Suppressor macrophage (primary cell): ENCODE measurements at regions not wholly inside any gene's neighbourhood (a gene's known extent, or its start where the extent isn't known, plus 50 kb on each side); places are given as distances from the start of the nearest gene placed in this dataset.

ENCODE experiments used
- DNase-seq, 4 experiments: peaks; one replicate each; pipeline ENCODE4 v3.0.0-alpha.2; 2020 to 2022

DNA sequence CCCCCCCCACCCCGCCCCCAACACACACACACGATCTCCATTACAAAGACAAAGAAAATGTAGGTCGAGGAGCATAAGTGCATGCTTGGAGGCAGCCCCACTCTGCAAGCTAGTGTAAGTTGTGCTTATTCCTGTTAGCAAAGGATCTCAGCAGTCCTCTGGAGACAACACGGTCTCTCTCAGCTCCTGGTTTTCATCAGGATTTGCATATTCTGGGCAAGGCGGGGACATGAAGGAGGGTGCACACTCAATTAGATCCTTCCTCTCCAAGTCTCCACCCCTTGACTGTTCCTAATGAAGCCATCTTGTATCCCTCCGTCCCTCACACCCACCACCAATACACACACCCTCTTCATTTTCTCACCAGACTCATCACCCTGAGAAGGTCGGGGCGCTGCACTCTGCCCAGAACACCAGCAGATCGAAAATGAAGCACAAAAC is 63.8 kb downstream of the MRPL46 start:
- no peak for DNase-seq

DNA sequence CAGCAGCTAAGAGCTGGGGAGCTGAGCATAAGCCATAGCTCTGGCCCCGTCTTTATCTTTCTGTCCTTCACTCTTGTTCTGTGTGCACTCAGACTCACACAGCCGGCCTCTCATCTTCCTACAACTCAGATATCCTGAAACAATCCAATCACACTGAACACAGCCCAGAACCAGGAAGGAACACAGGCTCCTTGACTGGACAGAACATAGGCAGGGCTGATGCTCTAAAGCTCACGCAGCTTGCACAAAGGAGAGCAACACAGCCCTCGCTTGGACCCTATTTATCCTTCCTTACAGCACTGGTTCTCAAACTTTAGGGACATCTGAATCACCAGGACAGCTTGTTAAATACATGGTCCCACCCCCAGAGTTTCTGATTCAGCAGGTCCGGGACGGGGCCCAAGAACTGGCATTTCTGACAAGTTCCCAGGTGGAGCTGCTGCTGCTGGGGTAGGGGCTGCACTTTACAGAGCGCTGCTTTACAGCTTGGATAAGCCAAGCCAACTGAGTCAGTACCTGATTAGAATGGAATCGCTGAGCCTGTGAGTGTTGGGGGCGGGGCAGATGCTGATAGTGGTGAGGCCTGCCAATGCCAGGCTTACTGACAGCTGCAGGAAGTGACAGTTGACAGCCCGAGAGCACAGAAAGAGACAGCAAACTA is 65.1 kb downstream of the MRPL46 start:
- DNase-seq, result no peak

DNA sequence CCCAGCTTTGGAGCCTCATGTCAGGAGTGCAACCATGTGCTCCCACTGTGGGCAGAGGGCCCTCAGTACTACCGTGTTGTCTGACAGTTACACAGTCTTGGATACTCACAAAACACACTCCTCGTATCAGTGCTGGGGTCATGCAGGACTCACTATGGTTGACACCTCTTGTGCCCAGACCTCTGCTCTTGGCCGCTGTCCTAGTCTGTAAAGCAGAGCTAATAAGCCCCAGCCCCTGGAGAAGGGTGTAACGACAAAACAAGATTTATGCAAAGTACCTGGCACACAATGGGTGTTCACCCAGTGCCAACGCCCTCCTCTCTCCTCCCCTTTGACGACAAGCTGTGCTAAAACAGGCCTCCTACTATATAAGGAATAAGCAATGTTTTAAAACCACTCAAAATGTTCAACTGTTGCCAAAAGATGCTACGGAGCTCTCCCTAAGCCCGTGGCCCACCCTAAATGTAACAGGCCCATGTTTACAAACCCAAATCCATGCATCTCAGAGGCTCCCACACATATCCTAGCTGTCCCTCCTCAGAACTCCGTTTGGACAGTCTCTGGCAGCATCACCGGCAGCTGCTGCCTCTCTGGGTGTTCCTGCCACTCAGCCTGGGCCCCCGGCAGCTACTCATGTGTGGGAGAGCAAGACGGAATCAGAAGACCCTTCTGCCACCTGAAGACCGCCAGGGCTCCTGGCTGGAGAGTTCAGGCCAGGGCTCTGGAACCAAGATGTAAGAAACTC is 65.8 kb downstream of the MRPL46 start:
- DNase-seq, result no peak

DNA sequence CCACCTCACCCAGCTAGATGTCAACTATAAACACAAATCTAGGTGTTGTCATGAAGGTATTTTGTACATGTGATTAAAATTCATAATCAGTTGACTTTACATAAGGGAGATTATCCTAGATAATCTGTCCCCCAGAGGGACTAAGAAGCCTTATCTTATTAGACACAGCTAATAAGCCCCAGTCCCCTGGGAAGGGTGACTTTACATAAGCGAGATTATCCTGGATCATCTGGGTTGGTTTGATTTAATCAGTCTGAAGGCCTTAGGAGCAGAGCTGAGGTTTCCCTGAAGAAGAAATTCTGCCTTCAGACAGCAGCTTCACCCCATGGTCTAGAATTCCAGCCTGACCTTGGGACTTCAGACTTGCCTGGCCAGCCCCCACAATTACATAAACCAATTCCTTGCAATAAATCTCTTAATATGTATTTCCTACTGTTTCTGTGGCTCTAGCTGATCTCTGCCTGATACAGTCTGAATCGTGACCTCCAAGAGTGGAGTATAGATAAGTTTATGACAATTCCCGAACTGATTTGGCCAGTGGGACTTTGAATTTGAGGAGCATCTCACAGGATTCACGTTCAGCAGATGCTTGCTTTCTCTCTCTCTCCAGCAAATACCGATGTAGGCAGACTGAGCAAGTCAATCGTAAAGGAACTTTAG is 66.5 kb downstream of the MRPL46 start:
- DNase-seq, result no peak

DNA sequence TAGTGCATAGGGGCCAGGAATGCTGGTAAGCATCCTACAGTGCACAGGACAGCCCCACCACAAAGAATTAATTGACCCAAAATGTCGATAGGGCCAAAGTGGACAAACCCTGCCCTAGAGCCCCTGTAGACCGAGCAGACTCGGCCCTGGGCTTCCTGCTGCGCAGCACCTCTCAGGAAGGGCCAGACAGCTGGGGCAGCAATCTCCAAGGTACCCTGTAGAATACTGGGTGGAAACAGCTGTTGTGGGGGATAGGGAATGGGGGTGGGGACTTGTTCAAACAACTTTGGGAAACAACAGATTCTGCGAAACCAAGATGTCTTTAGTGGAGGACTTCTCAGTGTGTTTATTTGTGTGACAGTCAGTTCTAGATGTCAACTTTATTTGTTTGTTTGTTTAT is 67.1 kb downstream of the MRPL46 start:
- no peak for DNase-seq

DNA sequence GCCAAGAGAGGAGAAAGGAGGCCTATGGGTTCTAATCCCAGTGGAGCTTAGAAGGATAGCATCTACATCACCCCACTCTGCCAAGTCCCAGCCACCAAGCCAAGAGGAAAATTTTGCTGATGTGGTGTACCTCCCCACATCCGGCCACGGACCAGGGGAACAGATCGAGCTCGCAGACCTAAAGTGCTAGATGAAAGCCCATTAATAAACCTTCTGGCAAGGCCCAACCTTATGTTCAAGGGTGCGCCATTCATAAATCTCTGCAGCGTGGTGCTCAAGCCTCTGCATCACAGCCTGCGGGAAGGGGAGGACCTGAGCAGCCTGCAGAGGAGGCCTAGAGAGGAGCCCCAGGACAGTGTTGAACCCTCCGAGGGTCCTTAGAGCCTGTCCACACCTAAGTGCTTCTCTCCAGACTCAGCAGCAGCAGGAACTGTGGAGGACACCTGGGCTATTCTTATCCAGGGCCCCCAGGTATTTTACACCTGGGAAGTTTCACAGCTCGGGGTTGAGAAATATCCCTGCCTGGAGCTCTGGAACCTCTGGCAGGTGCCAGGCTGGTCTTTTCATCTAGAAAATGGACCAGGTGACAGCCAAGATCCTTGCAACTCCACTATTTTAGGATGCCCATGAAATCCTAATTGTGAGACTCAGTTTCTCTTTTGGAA is 68.0 kb downstream of the MRPL46 start:
- DNase-seq, result no peak

DNA sequence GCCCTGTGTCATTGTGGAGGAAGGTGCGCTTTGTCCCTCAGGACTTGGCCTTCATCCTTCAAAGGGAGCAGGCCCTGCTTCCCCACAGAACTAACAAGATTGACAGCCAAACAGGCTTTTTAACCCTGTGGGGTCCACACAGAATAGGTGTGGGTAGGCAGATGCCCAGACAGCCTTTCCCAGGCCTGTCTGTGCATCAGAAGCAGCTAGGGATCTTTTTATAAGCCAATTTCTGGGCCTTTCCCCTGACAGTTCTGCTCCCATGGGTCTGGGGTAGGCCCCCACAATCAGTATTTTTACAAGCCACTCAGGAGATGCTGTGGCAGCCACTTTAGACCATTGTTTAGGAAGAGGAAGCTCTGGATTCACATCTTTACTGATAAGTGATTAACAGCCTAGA is 69.2 kb downstream of the MRPL46 start:
- DNase-seq, result no peak

DNA sequence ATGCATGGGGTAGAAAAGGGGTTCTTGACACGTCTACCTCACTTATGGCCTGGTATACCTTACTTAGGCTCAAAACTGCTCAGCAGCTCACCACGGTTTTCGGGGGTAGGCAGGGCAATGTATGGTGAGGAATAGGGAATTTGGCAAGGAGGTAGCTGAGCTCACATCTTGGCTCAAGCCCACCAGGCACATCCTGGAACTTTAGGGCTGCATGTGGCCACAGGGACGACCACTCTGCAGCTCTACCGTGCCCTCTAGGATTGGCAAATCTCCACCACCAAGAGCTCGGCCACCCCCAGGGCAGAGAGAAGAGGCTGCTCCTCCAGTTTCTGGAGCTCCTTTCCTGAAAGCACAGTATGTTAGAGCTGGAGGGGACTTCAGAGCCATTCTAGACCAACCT is 69.7 kb downstream of the MRPL46 start:
- DNase-seq, result no peak

DNA sequence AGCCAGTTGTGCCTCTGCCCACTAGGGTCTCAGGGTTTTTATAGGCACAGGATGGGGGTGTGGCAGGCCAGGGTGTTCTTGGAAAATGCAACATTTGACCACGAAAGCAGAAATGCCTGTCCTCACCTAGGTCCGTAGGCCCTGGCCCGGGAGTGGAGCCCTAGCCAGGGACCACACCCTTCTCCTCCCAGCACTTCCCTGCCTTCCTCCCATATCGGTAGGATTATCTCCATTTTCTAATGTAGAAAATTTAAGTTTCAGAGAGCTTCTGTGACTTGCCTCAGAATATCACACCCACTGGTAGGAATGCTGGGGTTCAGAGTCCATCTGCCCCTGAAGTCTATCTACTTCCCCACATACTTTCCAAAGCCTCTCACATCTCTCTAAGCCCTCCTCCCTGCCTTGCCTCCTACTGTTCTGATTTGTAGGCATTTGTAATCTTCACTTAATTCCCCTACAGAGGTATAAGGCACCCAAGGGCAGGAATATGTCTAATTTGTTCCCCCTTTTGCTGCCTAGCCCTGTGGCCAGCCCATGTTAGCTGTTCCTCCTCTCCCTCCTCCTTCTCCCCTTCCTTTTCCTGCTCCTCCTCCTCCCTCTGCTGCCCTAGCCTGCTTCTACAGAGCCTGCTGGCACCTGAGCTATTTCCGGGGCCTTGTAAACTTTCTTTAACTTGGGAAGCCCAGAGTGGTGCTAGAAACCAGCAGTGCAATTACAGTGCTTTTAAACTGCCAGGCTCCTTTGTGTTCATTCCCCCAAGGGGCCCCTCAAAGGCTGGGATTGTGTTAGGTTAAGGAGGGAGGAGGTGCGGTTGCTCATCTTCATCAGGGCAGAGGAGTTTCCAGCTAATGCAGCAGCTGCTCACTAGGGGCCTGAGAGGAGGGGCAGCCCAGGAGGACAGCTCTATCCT is 71.1 kb downstream of the MRPL46 start:
- DNase-seq, result no peak

DNA sequence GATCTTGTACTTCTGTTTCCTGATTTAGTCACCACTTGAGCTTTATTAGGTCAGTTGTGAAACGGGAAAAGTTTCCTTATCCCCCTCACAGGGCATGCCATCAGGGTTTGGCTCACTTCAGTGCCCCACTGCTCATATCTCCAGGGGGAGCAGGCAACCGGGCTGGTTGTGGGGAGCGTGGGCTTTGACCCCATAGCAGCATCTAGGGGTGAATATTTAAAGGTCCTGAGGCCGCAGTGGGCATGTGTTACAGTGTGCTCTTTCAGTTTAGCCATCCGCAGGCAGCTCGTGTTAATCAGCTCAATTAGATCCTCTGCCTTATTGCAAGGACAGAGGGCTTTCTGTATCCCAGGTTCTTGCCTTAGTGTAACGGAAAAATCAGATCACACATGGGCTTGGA is 71.9 kb downstream of the MRPL46 start:
- no peak for DNase-seq

DNA sequence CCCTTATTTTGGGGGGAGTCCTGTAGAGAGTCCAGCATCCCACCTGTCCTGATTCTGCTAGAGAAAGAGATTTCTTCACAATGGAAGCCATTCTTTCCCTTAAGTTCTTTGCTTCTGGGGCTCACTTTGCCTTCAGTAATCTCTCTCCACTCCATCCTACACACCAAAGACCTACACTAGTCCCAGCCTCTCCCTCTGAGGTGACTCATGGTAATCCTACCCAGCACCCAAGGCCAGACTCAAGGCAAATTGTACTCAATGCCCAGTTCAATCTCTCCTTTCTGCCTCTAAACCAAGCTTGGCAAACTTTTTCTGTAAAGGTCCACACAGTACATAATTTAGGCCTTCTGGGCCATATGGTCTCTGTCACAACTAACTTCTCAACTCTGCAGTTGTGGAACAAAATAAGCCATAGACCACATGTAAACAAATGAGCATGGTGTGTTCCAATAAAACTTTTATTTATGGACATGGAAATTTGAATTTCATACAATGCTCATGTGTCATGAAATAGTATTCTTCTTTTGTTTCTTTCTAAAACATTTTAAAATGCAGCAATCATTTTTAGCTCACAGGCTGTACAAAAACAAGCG is 72.5 kb downstream of the MRPL46 start:
- DNase-seq, result no peak

DNA sequence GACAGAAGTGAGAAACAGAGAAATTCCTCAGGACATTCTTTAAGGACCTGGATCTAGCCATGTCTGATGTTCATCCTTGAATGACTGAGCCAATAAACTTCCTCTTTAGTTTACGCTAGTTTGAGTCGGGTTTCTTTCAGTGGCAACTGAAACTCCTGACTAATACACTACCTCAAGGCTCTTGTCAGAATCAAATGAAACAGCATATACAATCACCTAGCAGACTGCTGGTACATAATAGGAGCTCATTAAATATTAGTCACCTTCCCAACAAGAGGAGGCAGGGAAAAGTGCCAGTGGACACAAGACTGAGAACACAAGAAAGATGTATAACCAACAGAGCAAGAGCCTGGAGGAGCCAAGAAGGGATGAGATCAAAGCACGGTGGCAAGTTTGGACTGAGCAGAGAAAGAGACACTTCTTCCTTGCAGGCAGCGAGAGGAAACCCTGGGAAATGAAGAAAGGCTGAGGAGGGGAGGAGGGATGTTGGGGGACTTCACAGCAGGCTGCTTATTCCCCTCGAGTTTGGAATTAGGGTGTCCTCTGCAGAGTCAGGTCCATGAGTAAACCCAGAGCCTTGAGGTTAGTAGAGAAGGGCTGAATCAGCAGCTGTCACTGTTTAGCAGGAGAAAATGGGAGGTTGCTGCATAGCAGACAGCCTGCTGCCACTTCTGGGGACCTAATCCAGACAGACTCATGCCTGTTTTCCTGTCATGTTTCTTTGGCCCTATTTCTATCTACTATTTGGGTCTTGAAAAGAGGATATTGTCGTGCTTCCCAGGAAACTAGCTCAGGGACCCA is 73.3 kb downstream of the MRPL46 start:
- peak in 1 of 4 experiments; percentile 20 for DNase-seq

DNA sequence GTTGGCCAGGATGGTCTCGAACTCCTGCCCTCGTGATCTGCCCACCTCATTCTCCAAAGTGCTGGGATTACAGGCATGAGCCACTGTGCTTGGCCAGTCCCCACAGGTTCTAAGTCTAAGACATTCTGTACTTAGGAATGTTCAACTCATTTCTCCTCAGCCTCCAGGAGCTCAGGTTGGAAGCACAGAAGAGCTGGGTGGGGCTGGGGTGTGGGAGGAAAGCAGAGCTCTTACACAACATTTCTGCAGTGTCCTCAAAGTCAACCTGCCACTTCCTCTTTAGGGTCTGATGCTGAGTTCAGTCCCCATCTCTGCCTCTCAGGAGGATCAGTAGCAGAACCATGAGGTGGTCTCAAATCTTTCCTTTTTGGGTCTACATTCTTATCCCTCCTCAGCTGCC is 75.5 kb downstream of the MRPL46 start:
- DNase-seq, result peak; percentile 15 to 51 (median 44)

DNA sequence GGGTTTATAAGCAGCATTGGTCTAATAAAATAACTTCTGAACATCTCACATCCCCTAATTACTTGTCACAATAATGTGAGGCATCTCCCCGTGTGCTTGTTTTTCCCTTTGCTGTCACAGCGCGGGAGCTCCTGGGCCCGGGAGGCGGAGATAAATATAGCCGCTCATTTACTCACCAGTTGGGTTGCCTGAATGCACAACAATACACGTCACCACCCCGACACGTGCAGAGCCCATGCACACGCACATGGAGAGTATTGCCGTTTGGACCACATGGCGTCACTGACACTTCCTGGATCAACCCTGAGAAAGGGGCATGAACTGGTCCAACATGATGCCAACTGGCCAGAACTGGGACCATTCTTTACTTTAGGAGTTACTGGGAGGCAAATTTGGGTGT is 76.2 kb downstream of the MRPL46 start:
- DNase-seq, result no peak

DNA sequence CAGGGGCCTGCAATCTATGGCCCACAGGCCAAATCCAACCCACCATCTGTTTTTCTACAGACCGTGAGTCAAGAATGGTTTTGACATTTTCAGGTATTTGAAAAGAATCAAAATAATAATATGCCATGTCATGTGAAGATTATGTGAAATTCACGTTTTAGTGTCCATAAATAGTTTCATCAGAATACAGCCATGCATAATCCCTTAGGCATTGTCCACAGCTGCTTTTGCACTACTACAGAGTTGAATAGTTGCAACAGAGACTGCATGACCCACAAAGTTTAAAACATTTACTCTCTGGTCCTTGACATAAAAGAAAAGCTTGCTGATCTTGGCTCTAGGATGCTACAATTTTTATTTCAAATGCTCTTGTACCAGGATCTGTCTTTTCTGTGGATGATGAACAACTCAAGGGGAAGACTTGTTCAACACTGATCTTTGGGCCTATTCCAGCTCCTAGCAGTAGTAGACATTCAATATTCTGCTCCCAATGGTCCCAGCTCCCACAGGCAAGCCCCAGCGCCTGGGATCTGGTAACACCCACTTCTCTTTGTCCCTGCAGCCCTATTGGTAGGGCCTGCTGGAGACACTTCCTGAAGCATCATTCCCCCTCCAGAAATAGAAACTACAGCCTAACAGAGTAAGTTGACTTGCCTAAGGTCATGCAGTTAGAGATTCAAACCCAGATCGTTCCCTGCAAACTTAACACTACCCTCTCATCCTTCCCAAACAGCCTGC is 76.9 kb downstream of the MRPL46 start:
- DNase-seq, result no peak

DNA sequence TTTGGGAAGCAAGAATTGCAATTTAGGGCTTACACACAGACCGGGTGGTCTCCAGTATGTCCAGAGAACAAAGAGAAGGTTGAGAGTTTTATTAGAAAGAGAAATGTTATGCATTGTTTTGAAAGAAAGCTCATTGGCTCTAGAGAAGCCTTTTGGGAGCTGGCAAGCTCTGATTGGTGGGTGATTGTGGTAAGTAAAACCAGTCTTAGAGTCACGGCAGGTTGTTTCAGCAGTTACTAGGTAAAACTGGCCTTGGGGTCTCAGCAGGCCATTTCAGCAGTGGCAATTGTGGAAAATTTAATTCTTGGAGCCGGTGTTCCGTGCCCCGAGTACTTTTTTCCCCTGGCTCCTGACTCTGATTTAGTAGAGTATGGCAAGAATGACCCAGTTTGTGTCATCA is 78.1 kb downstream of the MRPL46 start:
- no peak for DNase-seq

DNA sequence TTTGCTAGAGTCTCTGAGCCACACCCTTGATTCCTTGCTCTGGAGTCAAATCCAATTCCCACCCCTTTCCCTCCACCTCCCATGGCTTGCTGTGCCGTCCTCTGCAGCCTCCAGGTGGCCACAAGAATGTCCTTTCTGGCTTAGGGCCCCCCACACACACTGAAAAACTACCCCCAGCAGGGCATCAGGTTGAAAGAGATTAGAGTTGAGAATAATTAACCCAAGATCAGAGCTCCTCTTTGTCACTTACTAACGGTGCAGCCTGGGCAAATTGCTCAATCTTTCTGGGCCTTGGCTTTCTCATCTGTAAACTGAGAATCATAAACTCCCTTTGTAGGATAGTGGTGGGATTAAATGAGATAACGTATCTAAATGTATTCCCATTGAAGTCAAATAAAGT is 78.5 kb downstream of the MRPL46 start:
- DNase-seq, result no peak

DNA sequence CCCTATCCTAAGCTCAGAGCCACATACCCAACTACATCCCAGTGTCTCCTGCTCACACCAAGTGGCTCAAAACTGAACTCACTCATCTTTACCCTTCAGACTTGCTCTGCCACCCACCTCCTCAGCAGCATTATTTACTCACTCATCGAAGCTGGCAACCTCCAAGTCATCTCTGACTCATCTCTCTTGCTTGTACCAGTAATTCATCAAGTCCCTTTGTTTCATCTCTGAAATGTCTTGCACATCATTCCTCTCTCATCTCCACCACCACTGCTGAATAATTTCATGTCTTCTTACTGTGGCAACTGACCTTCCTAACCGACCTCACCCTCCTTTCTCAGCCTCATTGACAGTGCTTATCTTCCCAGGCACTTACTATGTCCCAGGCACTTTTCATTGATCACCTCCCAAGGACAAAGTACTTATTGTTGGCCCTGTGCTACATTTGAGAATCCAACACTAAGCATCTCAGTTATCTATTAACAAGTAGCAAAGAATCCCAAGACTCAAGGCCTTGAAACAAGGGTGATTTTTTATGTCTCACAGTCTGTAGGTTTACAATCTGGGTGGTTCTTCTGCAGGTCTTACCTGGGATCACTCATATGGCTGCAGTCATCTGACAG is 82.0 kb downstream of the MRPL46 start:
- no peak for DNase-seq

DNA sequence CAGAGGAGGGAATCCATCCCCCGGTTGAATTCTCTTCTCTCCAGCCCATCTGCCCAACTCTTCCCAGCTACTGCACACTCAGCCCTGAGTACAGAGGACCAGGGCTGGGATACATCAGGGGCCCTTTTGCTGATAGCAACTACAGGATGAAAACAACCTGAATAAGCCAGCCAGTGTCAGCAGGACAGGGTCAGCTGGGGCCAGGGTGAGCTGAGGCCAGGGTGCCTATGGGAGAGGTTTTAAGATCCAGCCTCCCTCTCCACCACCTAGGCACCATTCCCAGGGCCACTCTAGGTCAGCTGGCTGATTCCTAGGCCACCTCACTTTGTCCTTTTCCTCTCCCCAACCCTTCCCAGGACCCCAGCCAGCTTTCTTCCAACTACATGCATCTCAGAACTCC is 83.8 kb downstream of the MRPL46 start:
- no peak for DNase-seq

DNA sequence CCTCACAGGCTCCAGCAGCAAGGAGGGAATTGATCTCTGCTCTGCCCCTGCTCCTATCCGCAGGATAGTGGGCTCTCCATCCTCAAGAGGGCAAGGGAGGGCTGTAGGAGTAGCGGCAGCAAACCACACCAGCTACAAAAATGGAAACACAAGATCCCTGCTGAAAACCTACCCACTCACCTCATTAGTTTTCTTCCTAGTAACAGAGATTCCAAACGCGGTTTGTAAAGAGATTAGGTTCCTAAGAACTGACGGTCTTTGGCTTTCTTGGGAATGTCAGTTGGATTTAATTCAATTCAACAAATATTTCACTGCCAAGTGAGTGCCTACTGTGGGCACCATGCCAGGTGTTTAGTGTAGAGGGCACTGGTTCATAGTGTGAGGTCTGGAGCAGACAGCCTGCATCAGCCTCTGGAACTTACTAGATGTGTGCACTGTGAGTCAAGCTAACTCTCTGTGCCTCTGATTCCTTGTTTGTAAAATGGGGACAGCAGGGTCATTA is 84.7 kb downstream of the MRPL46 start:
- DNase-seq, result no peak
